GOT3 (cell line): ENCODE measurements at regions not wholly inside any gene's neighbourhood (a gene's known extent, or its start where the extent isn't known, plus 50 kb on each side); places are given as distances from the start of the nearest gene placed in this dataset.

Experiments used
- DNase-seq: peaks from one replicate; lab custom pipeline; 2025; ENCODE audit warnings: mixed read lengths; lab: John Stamatoyannopoulos, UW

- DNase-seq = no peak
Observed at GRCh38 chr17:77001487-77001886, 133.3 kb downstream of the MGAT5B start.

- peak; percentile 29 for DNase-seq
Observed at GRCh38 chr17:77002103-77003045, 134.2 kb downstream of the MGAT5B start.

- DNase-seq = no peak
Observed at GRCh38 chr17:77003699-77004098, 135.5 kb downstream of the MGAT5B start.

- no peak for DNase-seq
Observed at GRCh38 chr17:77006971-77007649, 133.7 kb upstream of the SEC14L1 start.

- DNase-seq = no peak
Observed at GRCh38 chr17:77009877-77010276, 130.9 kb upstream of the SEC14L1 start.

GRCh38 chr17:77010667-77011066 is 130.1 kb upstream of the SEC14L1 start:
- no peak for DNase-seq

GRCh38 chr17:77011173-77012011 is 129.4 kb upstream of the SEC14L1 start:
- DNase-seq = no peak

GRCh38 chr17:77018504-77018903 is 122.3 kb upstream of the SEC14L1 start:
- DNase-seq = no peak

- no peak for DNase-seq
Observed at GRCh38 chr17:77019893-77020379, 120.8 kb upstream of the SEC14L1 start.

GRCh38 chr17:77020973-77021372 is 119.8 kb upstream of the SEC14L1 start:
- DNase-seq = no peak

- DNase-seq = no peak
Observed at GRCh38 chr17:77022766-77023165, 118.0 kb upstream of the SEC14L1 start.

- DNase-seq = no peak
Observed at GRCh38 chr17:77025781-77026180, 115.0 kb upstream of the SEC14L1 start.

GRCh38 chr17:77027271-77027889 is 113.4 kb upstream of the SEC14L1 start:
- DNase-seq = no peak

GRCh38 chr17:77028900-77029299 is 111.9 kb upstream of the SEC14L1 start:
- DNase-seq = no peak

GRCh38 chr17:77032929-77033328 is 107.8 kb upstream of the SEC14L1 start:
- DNase-seq = no peak

GRCh38 chr17:77033892-77034404 is 106.8 kb upstream of the SEC14L1 start:
- DNase-seq = no peak

- DNase-seq = no peak
Observed at GRCh38 chr17:77034677-77035424, 105.9 kb upstream of the SEC14L1 start.

- no peak for DNase-seq
Observed at GRCh38 chr17:77035526-77035925, 105.2 kb upstream of the SEC14L1 start.

- DNase-seq = no peak
Observed at GRCh38 chr17:77036136-77036840, 104.5 kb upstream of the SEC14L1 start.

GRCh38 chr17:77036841-77037381 is 103.9 kb upstream of the SEC14L1 start:
- no peak for DNase-seq
